GM10266 (cell line): ENCODE measurements at regions not wholly inside any gene's neighbourhood (a gene's known extent, or its start where the extent isn't known, plus 50 kb on each side); places are given as distances from the start of the nearest gene placed in this dataset.
"Not testable (repeated sequence)": the region's sequence is repeated elsewhere in the genome, so short reads cannot be mapped to it uniquely, and the experiment has no call there.

Source experiments
- DNase-seq: peaks from one replicate; pipeline ENCODE4 v3.0.0; 2012; ENCODE audit errors: extremely low spot score
- TF ChIP-seq, protein P1 (sequence below): IDR thresholded peaks from 2 replicates; pipeline ENCODE4 v1.5.1; 2012; ENCODE audit warnings: mild to moderate bottlenecking, low read depth; ENCODE audit not compliant: control insufficient read depth, insufficient read depth; ENCODE audit errors: missing control alignments

DNA sequence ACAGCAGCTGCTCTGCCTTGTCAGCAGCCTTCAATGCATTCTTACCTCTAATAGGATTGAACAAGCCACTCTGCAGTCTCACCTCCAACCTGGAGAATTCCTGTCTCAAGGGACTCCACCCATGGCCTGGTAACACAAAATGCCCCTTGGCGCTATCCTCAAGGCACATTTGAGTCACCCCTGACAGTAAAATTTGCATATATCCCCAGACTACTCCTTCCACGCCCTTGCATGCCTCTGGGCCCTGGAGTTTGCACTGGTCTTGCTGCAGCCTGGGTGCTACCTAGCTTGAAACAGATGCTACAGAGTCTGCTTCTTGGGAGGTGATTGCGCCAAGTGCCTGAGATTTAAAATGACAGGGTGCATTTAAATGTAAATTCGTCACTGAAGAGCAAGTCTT is 391.4 kb upstream of the MAF start:
- TF ChIP-seq, protein P1, sequence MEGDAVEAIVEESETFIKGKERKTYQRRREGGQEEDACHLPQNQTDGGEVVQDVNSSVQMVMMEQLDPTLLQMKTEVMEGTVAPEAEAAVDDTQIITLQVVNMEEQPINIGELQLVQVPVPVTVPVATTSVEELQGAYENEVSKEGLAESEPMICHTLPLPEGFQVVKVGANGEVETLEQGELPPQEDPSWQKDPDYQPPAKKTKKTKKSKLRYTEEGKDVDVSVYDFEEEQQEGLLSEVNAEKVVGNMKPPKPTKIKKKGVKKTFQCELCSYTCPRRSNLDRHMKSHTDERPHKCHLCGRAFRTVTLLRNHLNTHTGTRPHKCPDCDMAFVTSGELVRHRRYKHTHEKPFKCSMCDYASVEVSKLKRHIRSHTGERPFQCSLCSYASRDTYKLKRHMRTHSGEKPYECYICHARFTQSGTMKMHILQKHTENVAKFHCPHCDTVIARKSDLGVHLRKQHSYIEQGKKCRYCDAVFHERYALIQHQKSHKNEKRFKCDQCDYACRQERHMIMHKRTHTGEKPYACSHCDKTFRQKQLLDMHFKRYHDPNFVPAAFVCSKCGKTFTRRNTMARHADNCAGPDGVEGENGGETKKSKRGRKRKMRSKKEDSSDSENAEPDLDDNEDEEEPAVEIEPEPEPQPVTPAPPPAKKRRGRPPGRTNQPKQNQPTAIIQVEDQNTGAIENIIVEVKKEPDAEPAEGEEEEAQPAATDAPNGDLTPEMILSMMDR: no peak
- no peak for DNase-seq

DNA sequence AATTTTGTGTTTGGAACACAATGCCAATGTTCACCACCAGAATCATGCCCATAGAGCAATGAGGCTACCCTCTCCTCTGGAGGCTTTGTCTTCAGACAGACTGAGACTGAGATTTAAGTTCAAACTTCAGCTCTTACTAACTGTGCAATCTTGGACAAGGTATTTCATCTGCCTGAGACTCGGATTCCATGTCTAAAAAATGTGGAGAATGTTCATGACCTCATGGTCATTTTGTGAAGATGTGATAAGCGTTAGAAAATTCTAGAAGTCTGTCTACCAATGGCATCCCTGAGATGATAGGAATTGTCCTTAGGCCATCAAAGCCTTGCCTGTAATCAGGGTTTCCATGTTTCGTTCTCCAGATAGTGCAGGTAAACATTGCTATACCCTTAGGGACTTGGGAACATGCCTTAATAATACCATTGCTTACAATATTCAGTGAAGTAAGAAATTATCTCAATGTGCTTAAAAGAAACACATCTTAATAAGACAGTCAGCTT is 388.2 kb upstream of the MAF start:
- DNase-seq: no peak
- TF ChIP-seq, protein P1: no peak

- TF ChIP-seq, protein P1: no peak
- DNase-seq: no peak
These were observed 387.6 kb upstream of the MAF start for GRCh38 chr16:79988089-79988488.

DNA sequence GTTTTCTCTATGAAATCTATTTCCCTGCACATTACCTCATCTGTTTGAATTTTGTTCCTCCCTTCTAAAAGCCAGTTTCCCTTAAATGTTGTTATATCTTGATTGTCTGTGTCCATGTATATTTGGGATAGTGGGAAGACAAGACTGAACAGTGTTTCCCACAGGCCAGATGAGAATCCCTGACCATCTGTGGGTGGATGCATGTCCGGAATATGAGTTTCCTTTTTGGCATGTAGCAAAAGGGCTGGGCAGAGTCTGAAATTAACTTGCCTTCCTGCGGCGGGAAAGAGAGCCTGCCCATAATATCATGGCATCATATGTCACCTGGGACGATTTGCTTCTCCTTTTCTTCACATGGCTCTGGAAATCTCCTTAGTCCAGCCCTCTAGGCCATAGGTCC is 385.8 kb upstream of the MAF start:
- no peak for DNase-seq
- TF ChIP-seq, protein P1: no peak

- no peak for DNase-seq
- TF ChIP-seq, protein P1: no peak
These were observed 385.1 kb upstream of the MAF start for GRCh38 chr16:79985606-79986005.

- DNase-seq: not testable (repeated sequence)
These were observed 383.6 kb upstream of the MAF start for GRCh38 chr16:79984149-79984548.

- no peak for DNase-seq
- TF ChIP-seq, protein P1: no peak
These were observed 382.3 kb upstream of the MAF start for GRCh38 chr16:79982862-79983261.

GRCh38 chr16:79982361-79982760 is 381.8 kb upstream of the MAF start:
- TF ChIP-seq, protein P1: no peak

More at GRCh38 chr16:79982361-79982760, 381.8 kb upstream of the MAF start:
- DNase-seq: no peak
